ENCODE measurements at regions not wholly inside any gene's neighbourhood (a gene's known extent, or its start where the extent isn't known, plus 50 kb on each side); places are given as distances from the start of the nearest gene placed in this dataset.

DNA sequence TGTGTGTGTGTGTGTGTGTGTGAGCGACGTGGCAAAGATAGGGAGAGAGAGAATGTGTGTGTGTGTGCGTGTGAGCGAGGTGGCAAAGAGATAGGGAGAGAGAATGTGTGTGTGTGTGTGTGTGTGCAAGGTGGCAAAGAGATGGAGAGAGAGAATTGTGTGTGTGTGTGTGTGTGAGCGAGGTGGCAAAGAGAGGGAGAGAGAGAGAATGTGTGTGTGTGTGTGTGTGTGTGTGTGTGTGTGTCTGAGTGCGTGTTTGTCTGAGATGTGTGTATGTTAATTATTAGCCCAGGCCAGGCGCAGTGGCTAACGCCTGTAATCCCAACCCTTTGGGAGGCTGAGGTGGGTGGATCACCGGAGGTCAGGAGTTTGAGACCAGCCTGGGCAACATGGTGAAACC is 154.6 kb upstream of the RGMA start:
- Histone ChIP-seq H3K4me3 (no peak overlapping the region), H3K36me3 (no peaks in the 10 kb centered on the region), H3K27me3 (peaks cover 0 to 12% (median 0%) of the 10 kb centered on the region in 4 donors), H3K27ac (no peak overlapping the region), H3K9me3 (no peaks in the 10 kb centered on the region), H3K4me1 (no peaks in the 10 kb centered on the region)
- WGBS, 2 donors, result 77 to 80% methylated on average over 8 to 9 of the region's 9 CpGs
- intact Hi-C loops (cut with DNase I), result no loop called here
- no peak for DNase-seq
- TF ChIP-seq, protein P1, sequence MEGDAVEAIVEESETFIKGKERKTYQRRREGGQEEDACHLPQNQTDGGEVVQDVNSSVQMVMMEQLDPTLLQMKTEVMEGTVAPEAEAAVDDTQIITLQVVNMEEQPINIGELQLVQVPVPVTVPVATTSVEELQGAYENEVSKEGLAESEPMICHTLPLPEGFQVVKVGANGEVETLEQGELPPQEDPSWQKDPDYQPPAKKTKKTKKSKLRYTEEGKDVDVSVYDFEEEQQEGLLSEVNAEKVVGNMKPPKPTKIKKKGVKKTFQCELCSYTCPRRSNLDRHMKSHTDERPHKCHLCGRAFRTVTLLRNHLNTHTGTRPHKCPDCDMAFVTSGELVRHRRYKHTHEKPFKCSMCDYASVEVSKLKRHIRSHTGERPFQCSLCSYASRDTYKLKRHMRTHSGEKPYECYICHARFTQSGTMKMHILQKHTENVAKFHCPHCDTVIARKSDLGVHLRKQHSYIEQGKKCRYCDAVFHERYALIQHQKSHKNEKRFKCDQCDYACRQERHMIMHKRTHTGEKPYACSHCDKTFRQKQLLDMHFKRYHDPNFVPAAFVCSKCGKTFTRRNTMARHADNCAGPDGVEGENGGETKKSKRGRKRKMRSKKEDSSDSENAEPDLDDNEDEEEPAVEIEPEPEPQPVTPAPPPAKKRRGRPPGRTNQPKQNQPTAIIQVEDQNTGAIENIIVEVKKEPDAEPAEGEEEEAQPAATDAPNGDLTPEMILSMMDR (IDR thresholded peaks at IDR 0.05), result no peak
- TF ChIP-seq POLR2A (IDR thresholded peaks at IDR 0.05), result no peak

DNA sequence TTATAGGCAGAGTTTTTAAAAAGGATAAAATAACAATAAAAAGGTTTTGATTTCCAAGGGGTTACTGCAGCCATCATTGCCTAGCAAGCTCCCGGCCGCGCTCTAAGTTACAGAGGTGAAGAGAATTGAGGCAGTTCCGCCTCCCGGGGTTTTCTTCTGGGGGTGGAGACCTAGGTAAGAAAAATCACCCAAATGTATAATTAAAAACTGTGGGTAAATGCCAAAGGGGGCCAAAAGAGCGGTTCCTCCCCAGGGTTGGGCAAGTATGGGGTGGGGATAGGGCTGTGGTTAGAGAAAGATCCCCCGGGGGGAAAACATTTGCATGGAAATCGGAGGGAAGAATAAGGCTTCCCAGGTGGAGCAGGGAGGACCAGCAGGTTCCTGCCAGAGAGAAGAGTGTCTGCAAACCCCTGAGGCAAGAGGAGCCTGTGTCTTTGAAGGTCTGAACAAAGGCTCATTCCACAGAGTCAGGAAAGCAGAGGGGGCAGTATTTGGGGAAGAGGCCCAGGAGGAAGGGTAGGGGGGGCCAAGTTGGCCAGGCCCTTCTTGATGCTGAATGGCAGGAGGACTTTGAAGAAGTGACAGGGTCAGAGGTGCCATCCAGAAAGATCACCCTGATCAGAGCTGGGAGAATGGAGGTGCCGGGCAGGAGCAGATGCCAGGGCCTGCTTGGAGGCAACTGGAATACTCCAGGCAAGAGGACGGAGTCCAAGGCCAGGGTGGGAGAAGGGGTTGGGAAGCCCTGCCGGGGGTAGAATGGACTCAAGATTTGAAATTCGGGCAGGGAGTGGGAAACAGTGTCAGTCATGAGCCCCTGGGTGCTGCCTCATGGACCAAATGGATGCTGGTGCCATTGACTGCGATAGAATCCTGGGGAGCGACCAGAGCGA is 152.9 kb upstream of the RGMA start:
- Histone ChIP-seq H3K27ac (no peak overlapping the region), H3K4me1 (no peaks in the 10 kb centered on the region), H3K9me3 (no peaks in the 10 kb centered on the region), H3K36me3 (no peaks in the 10 kb centered on the region), H3K27me3 (peaks cover 0 to 12% (median 0%) of the 10 kb centered on the region in 4 donors), H3K4me3 (no peak overlapping the region)
- 61 to 67% methylated on average over 15 of the region's 15 CpGs for WGBS, 2 donors
- intact Hi-C loops (cut with DNase I), result no loop called here
- TF ChIP-seq POLR2A (IDR thresholded peaks at IDR 0.05), result no peak
- TF ChIP-seq, protein P1 (IDR thresholded peaks at IDR 0.05), result no peak
- DNase-seq, result no peak

DNA sequence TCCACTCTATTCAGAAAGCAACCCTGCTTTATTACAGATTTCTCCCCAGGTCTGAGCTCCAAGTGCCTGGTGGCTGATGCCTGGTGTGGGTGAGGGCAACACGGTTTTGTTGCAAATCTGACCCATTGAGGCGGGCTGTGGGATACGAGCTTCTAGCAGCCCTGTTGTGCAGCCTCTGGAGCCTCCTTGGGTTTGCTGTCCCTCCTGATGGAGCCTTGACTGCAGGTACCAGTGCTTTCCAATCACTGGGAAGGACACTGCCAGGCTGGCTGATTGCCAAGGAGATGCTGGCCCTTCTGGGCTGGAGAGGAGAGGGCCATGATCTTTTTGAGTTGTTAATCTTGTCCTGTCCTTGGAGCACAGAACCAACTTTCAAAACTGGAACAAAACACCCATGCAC is 151.0 kb upstream of the RGMA start:
- WGBS, 2 donors, result 87% methylated on average over 3 of the region's 3 CpGs; no CpG with 5 or more reads in 1 of the 2 donors
- no peaks in the 10 kb centered on the region for H3K36me3 ChIP-seq
- H3K4me3 ChIP-seq, result no peak overlapping the region
- no peak overlapping the region for H3K27ac ChIP-seq
- peaks cover 0 to 12% (median 0%) of the 10 kb centered on the region in 4 donors for H3K27me3 ChIP-seq
- no peaks in the 10 kb centered on the region for H3K9me3 ChIP-seq
- no peaks in the 10 kb centered on the region for H3K4me1 ChIP-seq
- intact Hi-C loops (cut with DNase I), result no loop called here
- DNase-seq, result no peak
- TF ChIP-seq, protein P1 (IDR thresholded peaks at IDR 0.05), result no peak
- no peak for TF ChIP-seq POLR2A (IDR thresholded peaks at IDR 0.05)

DNA sequence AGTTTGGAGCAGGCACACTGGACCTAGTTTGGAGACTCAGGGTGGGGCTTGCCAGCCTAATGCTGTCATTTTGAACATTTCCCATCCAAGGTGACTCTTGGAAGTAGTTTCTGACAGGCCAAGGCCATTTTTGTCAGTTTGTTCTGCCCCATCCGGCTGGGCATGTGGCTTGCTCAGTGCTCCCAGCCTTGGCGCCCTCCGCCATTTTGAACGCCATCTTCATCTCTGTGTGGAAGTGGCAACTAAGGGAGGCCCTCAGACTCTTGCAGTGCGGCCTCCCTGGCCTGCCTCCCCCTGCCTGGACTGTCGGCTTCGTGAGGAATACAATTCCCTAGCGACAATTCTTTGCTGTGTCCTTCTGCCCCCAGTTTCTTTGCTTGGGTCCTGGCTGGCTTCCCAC is 150.6 kb upstream of the RGMA start:
- no peaks in the 10 kb centered on the region for H3K36me3 ChIP-seq
- WGBS, 2 donors, result 96% methylated on average over 5 to 8 of the region's 8 CpGs
- no peak overlapping the region for H3K27ac ChIP-seq
- no peaks in the 10 kb centered on the region for H3K9me3 ChIP-seq
- H3K4me1 ChIP-seq, result no peaks in the 10 kb centered on the region
- H3K27me3 ChIP-seq, result peaks cover 0 to 12% (median 0%) of the 10 kb centered on the region in 4 donors
- no peak for DNase-seq
- intact Hi-C loops (cut with DNase I), result no loop called here
- TF ChIP-seq, protein P1 (IDR thresholded peaks at IDR 0.05), result no peak
- TF ChIP-seq POLR2A (IDR thresholded peaks at IDR 0.05), result no peak
- no peak overlapping the region for H3K4me3 ChIP-seq

DNA sequence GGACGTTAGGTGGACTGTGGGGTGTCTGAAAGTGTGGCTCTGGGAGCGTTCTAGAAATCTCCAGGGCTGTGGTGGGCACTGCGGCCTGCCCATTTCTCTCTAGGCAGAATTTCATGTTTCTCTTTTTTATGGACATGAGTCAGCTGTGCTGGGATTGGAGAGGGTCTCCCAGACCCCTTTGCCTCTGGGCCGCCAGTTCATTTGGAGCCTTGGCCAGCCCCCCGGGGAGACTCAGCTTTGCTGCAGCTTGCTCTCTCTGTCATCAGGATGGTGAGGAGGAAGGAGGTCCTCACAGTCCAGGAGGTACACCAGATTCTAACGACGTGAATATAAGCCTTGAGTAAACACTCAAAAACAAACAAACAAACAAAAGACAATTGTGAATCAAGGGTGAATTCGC is 149.6 kb upstream of the RGMA start:
- no peak overlapping the region for H3K4me3 ChIP-seq
- peaks cover 0 to 12% (median 0%) of the 10 kb centered on the region in 4 donors for H3K27me3 ChIP-seq
- H3K36me3 ChIP-seq, result no peaks in the 10 kb centered on the region
- intact Hi-C loops (cut with DNase I), result no loop called here
- H3K4me1 ChIP-seq, result no peaks in the 10 kb centered on the region
- H3K27ac ChIP-seq, result no peak overlapping the region
- no peak for DNase-seq
- TF ChIP-seq, protein P1 (IDR thresholded peaks at IDR 0.05), result no peak
- TF ChIP-seq POLR2A (IDR thresholded peaks at IDR 0.05), result no peak
- WGBS, 2 donors, result 79 to 95% methylated on average over 5 of the region's 8 CpGs
- H3K9me3 ChIP-seq, result no peaks in the 10 kb centered on the region
